SKM-1 treated with dmso at 0.1 percent for 144 hours (cell line): ENCODE measurements at regions not wholly inside any gene's neighbourhood (a gene's known extent, or its start where the extent isn't known, plus 50 kb on each side); places are given as distances from the start of the nearest gene placed in this dataset.

Source experiments
- DNase-seq: peaks from one replicate; lab custom pipeline; 2025; ENCODE audit not compliant: unreplicated experiment; lab: John Stamatoyannopoulos, UW

- no peak for DNase-seq
Observed at GRCh38 chr22:25508761-25509321, 55.6 kb upstream of the GRK3 start.

GRCh38 chr22:25509374-25509791, 55.1 kb upstream of the GRK3 start:
- DNase-seq = no peak

- no peak for DNase-seq
Observed at GRCh38 chr22:25510876-25511275, 53.6 kb upstream of the GRK3 start.

- no peak for DNase-seq
Observed at GRCh38 chr22:25511725-25512124, 52.8 kb upstream of the GRK3 start.

GRCh38 chr22:25514436-25515180, 49.9 kb upstream of the GRK3 start:
- DNase-seq = no peak
